ENCODE measurements at regions not wholly inside any gene's neighbourhood (a gene's known extent, or its start where the extent isn't known, plus 50 kb on each side); places are given as distances from the start of the nearest gene placed in this dataset.

DNA sequence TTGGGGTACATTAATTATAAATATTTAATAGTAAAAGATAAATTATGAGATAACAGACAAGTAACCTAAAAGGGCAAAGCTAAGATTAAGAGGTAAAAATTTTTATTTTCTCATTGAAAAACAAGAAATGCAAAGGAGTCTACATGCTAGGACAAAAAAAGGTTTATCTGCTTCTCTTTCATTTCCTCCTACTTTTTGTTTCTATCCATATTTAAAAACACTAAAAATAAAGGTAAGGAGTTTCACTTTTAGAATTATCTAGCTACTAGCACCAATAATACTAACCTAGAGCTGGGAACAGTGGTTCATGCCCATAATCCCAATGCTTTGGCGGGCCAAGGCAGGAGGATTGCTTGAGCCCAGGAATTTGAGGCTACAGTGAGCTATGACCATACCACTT lies 1551.7 kb upstream of the SLC39A10 start:
- CTCF ChIA-PET: no interaction called here
- Mint-ChIP-seq H3K9me3 (ENCODE audit: unreplicated experiment) (no peaks in the 10 kb centered on the region), H3K4me3 (ENCODE audit: unreplicated experiment) (no peak overlapping the region), H3K27ac (ENCODE audit: unreplicated experiment) (no peak overlapping the region), H3K4me1 (ENCODE audit: low read depth, unreplicated experiment) (no peaks in the 10 kb centered on the region), H3K27me3 (ENCODE audit: insufficient read depth, unreplicated experiment) (no peaks in the 10 kb centered on the region), H3K36me3 (ENCODE audit: insufficient read depth, unreplicated experiment) (no peaks in the 10 kb centered on the region)
- POLR2A ChIA-PET: no interaction called here
- no peak for DNase-seq
- BruUV-seq (replicated peaks): no TSS peak
- Histone ChIP-seq H3K4me1 (no peaks in the 10 kb centered on the region), H3K36me3 (ENCODE audit: control insufficient read depth, insufficient read depth, low read length) (no peaks in the 10 kb centered on the region), H3K27me3 (replicated peaks; ENCODE audit: control insufficient read depth, insufficient read depth, low read length) (no peaks in the 10 kb centered on the region), H3K9me3 (no peaks in the 10 kb centered on the region), H3K4me3 (ENCODE audit: low read depth, low read length) (no peak overlapping the region)
- TF ChIP-seq, protein P1, sequence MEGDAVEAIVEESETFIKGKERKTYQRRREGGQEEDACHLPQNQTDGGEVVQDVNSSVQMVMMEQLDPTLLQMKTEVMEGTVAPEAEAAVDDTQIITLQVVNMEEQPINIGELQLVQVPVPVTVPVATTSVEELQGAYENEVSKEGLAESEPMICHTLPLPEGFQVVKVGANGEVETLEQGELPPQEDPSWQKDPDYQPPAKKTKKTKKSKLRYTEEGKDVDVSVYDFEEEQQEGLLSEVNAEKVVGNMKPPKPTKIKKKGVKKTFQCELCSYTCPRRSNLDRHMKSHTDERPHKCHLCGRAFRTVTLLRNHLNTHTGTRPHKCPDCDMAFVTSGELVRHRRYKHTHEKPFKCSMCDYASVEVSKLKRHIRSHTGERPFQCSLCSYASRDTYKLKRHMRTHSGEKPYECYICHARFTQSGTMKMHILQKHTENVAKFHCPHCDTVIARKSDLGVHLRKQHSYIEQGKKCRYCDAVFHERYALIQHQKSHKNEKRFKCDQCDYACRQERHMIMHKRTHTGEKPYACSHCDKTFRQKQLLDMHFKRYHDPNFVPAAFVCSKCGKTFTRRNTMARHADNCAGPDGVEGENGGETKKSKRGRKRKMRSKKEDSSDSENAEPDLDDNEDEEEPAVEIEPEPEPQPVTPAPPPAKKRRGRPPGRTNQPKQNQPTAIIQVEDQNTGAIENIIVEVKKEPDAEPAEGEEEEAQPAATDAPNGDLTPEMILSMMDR (IDR thresholded peaks at IDR 0.05; ENCODE audit: insufficient read depth in 1 of 2, low read depth in 1 of 2, low read length in 1 of 2, severe bottlenecking in 1 of 2, unreplicated experiment in 1 of 2): no peak
- intact Hi-C loops (cut with micrococcal nuclease; ENCODE audit: unreplicated experiment): no loop called here

DNA sequence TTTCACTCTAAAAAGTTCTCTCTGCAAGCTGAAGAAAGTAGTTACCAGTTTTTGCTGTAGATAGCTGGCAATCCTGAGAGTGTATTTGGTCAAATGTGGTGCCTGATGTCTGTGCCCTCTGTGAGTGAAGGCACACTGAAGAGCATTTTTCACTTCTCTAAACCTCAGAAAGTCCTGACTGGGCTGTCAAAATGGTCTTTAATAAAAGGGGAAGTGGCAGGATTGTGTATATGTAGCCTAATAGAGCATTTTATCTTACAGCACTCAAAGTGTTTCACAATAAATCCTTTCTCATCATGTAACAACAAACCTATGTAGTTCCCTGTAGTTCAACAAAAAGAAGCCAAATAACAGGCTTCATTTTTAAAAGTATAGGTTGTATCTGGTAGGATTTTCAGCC lies 1552.3 kb upstream of the SLC39A10 start:
- ChIA-PET POLR2A (no interaction called here), CTCF (no interaction called here)
- Mint-ChIP-seq H3K4me3 (ENCODE audit: unreplicated experiment) (no peak overlapping the region), H3K4me1 (ENCODE audit: low read depth, unreplicated experiment) (no peaks in the 10 kb centered on the region), H3K36me3 (ENCODE audit: insufficient read depth, unreplicated experiment) (no peaks in the 10 kb centered on the region), H3K27me3 (ENCODE audit: insufficient read depth, unreplicated experiment) (no peaks in the 10 kb centered on the region), H3K9me3 (ENCODE audit: unreplicated experiment) (no peaks in the 10 kb centered on the region), H3K27ac (ENCODE audit: unreplicated experiment) (no peak overlapping the region)
- TF ChIP-seq, protein P1 (IDR thresholded peaks at IDR 0.05; ENCODE audit: insufficient read depth in 1 of 2, low read depth in 1 of 2, low read length in 1 of 2, severe bottlenecking in 1 of 2, unreplicated experiment in 1 of 2): no peak
- Histone ChIP-seq H3K4me1 (no peaks in the 10 kb centered on the region), H3K36me3 (ENCODE audit: control insufficient read depth, insufficient read depth, low read length) (no peaks in the 10 kb centered on the region), H3K27me3 (replicated peaks; ENCODE audit: control insufficient read depth, insufficient read depth, low read length) (no peaks in the 10 kb centered on the region), H3K4me3 (ENCODE audit: low read depth, low read length) (no peak overlapping the region), H3K9me3 (no peaks in the 10 kb centered on the region)
- DNase-seq: no peak
- intact Hi-C loops (cut with micrococcal nuclease; ENCODE audit: unreplicated experiment): no loop called here
- no TSS peak for BruUV-seq (replicated peaks)

DNA sequence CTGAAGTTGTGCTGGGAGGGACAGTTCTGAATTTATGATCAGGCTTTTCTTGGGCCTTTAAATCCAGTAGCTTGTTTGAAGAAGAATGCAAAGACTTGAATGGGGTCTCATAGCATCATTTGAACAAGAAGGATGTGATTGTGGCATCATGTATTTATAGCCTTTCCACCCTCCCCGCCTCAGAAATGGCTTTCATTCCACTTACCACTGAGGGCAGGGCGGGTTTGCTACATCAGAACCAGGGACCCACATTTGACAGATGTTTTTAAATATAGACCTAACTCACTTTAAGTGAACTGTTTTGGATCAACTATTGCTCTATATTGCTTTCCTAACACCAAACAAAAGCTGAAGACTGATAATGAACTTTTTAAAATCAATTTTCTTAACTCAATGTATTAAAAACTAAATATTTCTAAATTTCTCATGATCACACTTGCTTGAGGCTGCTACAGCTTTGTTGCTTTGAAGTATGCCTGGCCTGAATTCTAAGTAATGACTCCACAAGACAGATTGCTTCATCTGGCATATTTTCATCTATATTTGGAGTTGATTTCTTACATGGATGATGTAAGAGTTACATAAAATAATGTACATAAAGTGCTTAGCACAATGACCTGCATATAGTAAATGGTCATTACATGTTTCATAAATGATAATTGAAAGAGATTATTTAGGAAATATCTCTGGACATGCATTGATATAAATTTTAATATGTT lies 1552.9 kb upstream of the SLC39A10 start:
- ChIA-PET POLR2A (no interaction called here), CTCF (no interaction called here)
- DNase-seq: no peak
- Histone ChIP-seq H3K36me3 (ENCODE audit: control insufficient read depth, insufficient read depth, low read length) (no peaks in the 10 kb centered on the region), H3K27me3 (replicated peaks; ENCODE audit: control insufficient read depth, insufficient read depth, low read length) (no peaks in the 10 kb centered on the region), H3K9me3 (no peaks in the 10 kb centered on the region), H3K4me3 (ENCODE audit: low read depth, low read length) (no peak overlapping the region), H3K4me1 (no peaks in the 10 kb centered on the region)
- no peak overlapping the region for H3K4me3 Mint-ChIP-seq (ENCODE audit: unreplicated experiment)
- no TSS peak for BruUV-seq (replicated peaks)
- no peak overlapping the region for H3K27ac Mint-ChIP-seq (ENCODE audit: unreplicated experiment)
- H3K4me1 Mint-ChIP-seq (ENCODE audit: low read depth, unreplicated experiment): no peaks in the 10 kb centered on the region
- no peaks in the 10 kb centered on the region for H3K9me3 Mint-ChIP-seq (ENCODE audit: unreplicated experiment)
- intact Hi-C loops (cut with micrococcal nuclease; ENCODE audit: unreplicated experiment): no loop called here
- no peaks in the 10 kb centered on the region for H3K27me3 Mint-ChIP-seq (ENCODE audit: insufficient read depth, unreplicated experiment)
- no peaks in the 10 kb centered on the region for H3K36me3 Mint-ChIP-seq (ENCODE audit: insufficient read depth, unreplicated experiment)
- TF ChIP-seq, protein P1 (IDR thresholded peaks at IDR 0.05; ENCODE audit: insufficient read depth in 1 of 2, low read depth in 1 of 2, low read length in 1 of 2, severe bottlenecking in 1 of 2, unreplicated experiment in 1 of 2): no peak
